ENCODE measurements at regions not wholly inside any gene's neighbourhood (a gene's known extent, or its start where the extent isn't known, plus 50 kb on each side); places are given as distances from the start of the nearest gene placed in this dataset.

GRCh38 chrY:12464155-12464554 lies 236.9 kb upstream of the USP9Y start:
- no peak for TF ChIP-seq CTCF (IDR thresholded peaks at IDR 0.05)
- no peak for TF ChIP-seq POLR2A (IDR thresholded peaks at IDR 0.05)
- no peak for TF ChIP-seq POLR2AphosphoS5 (IDR thresholded peaks at IDR 0.05)
